ENCODE measurements at regions not wholly inside any gene's neighbourhood (a gene's known extent, or its start where the extent isn't known, plus 50 kb on each side); places are given as distances from the start of the nearest gene placed in this dataset.

DNA sequence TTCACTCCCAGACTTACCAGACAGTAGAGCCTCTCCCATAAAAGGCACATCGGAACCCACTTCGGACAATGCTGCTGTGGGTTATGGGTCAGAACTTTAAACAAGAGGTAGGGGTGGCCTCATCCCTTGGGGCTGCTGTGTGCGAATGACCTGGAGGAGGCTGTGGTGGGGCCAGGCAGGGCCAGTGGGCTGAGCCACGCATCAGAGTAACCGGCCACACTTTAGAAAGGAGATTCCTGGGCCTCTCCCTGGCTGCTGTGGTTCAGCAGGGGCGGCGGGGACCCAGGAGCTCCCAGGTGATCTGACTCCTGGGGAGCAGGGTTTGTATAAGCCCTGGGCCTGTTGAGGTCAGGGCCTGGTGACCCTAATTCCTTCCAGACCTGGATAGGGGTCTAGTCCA lies 110.2 kb upstream of the C1orf174 start:
- Mint-ChIP-seq H3K27me3 (ENCODE audit: low read depth) (no peaks in the 10 kb centered on the region), H3K4me3 (no peak overlapping the region), H3K27ac (no peak overlapping the region), H3K4me1 (ENCODE audit: low read depth) (no peaks in the 10 kb centered on the region), H3K9me3 (peaks cover 7 to 9% of the 10 kb centered on the region in 2 donors), H3K36me3 (ENCODE audit: insufficient read depth in 2 of 2) (peaks cover 6 to 7% of the 10 kb centered on the region in 2 donors)
- no peak for ATAC-seq (replicated peaks in 1 of 2)
- no peak for DNase-seq

DNA sequence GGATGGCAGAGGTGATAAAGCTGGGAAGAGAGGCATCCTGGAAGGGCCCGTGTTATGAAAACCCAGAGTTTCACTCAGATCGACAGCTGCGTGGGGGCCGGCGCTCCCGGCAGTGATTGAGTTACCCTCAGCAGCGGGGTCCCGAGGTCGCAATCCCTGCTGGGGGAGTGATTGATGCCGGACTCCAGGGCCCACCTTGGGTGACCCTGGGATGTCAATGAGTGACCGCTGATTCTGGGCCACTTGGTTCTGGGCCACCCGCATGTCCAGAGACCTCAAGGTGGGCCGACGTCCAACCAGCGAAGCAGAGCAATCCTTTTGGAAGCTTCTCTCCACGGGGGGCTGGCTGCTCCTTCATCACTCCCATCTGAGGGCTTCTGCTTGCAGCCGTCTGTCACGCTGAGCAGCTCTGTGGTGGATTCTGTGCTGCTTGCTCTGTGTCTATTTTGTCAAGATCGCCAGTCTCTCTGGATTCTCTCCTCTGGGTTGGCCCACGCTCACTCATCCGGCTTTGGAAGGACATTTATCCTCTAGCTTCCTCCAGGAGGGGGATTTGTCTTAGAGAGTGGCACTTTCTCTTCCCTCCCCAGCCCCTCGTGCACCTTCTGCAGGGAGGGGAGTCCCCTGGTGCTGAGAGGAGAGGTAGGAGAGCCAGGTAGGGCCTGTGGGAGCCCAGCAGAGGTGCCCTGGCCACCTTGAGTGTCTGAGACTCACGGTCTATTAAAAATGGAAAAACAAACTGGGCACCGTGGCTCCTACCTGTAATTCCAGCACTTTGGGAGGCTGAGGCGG lies 110.9 kb upstream of the C1orf174 start:
- no peak for ATAC-seq (replicated peaks in 1 of 2)
- H3K4me1 Mint-ChIP-seq (ENCODE audit: low read depth), result no peaks in the 10 kb centered on the region
- H3K27me3 Mint-ChIP-seq (ENCODE audit: low read depth), result no peaks in the 10 kb centered on the region
- peaks cover 7 to 9% of the 10 kb centered on the region in 2 donors for H3K9me3 Mint-ChIP-seq
- peaks cover 6 to 7% of the 10 kb centered on the region in 2 donors for H3K36me3 Mint-ChIP-seq (ENCODE audit: insufficient read depth in 2 of 2)
- no peak overlapping the region for H3K4me3 Mint-ChIP-seq
- DNase-seq, result no peak
- no peak overlapping the region for H3K27ac Mint-ChIP-seq

DNA sequence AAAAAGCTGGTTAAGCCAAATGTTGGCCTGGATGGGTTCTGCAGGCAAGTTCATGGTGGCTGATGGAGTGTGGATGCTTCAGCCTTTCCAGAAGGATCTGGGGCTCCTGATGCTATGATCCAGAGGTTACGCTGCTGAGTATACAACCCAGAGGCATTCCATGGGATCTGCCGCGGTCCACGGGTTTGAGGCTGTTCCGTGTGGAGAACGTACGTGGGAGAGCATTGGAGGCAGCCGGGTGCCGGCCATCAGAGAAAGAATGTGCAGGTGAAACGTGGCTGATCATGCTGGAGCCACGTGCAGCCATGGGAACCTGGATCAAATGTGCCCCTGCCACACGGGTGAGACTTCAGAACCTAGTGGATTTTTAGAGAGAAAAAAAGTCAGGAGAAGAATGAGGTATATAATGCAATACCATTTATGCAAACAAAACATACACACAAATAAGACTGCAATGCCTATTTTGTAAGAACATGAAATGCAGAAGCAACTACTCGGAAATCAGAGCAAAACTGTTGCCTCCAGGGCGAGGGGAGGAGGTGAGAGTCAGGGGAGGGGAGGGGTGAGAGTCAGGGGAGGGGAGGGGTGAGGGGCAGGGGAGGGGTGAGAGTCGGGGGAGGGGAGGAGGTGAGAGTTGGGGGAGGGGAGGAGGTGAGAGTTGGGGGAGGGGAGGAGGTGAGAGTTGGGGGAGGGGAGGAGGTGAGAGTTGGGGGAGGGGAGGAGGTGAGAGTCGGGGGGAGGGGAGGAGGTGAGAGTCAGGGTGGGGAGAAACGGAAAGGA lies 116.5 kb upstream of the C1orf174 start:
- Mint-ChIP-seq H3K36me3 (ENCODE audit: insufficient read depth in 2 of 2) (no peaks in the 10 kb centered on the region), H3K27ac (no peak overlapping the region), H3K9me3 (no peaks in the 10 kb centered on the region), H3K27me3 (ENCODE audit: low read depth) (no peaks in the 10 kb centered on the region), H3K4me1 (ENCODE audit: low read depth) (no peaks in the 10 kb centered on the region), H3K4me3 (no peak overlapping the region)
- ATAC-seq (replicated peaks in 1 of 2), result no peak
- no peak for DNase-seq

DNA sequence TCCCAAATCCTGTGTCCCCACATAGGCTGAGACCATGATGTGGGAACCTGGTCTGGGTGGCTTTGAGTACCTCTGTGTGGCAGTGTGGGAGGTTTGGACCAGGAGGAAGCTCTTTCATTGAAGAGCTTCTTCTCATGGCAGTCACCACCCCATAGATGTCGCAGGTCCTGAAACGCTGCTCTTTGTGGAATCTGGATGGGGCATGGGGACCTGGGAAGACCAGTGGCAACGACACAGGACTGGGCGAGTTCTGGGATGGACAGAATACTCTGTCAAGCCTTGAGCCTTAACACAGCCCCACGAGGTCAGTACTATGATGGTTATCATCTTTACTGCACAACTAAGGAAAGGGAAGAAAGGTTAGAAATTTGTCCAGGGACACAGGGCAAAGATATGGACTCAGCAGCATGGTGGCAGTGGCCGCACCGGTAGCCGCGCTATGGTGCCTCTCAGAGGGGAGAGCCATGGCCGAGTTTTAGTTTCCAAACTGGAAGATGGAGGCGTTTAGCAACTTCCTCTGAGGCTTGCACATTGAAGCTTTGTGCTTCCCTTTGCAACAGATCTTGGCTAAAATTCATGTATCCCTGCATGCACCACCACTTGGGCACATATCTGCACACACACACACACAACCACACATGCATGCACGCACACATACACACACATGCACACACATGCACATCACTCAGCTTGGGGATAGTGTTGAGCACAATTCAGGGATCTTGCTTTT lies 117.7 kb upstream of the C1orf174 start:
- Mint-ChIP-seq H3K4me1 (ENCODE audit: low read depth) (no peaks in the 10 kb centered on the region), H3K36me3 (ENCODE audit: insufficient read depth in 2 of 2) (no peaks in the 10 kb centered on the region), H3K27me3 (ENCODE audit: low read depth) (no peaks in the 10 kb centered on the region), H3K9me3 (no peaks in the 10 kb centered on the region), H3K4me3 (no peak overlapping the region), H3K27ac (no peak overlapping the region)
- ATAC-seq (replicated peaks in 1 of 2) (no peak), DNase-seq (no peak)

DNA sequence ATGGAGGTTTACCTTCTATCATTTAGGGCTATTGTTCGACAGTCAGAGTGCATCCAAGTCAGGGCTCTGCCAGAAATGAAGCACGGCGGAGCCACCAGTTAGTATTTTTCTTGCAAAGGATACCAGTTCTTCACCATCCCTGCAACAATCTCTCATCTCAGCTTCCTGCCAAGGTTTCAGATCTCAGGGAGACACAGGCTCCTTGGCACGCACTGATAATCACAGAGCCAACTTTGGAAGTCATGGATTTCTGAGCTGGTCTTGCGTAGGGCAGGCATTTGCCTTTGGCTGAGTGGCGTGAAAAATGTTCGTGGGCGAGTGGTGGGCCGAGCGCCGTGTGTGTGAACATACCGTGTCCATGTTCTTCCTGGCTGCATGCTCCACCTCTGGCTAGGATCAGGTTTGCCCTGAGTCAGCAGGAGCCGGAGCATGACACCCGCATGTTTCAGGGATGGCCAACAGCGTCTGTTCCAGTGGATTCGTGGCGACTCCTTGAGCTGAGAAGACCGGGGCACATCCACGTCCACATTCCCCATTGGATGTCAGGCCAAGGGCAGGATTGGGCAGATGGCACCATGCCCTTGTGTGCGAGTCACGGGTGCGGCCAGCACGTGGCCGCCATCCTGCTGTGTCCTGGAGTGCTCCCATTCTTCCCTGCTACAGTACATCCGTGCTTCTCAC lies 118.5 kb upstream of the C1orf174 start:
- Mint-ChIP-seq H3K27me3 (ENCODE audit: low read depth) (no peaks in the 10 kb centered on the region), H3K9me3 (no peaks in the 10 kb centered on the region), H3K4me3 (no peak overlapping the region), H3K36me3 (ENCODE audit: insufficient read depth in 2 of 2) (no peaks in the 10 kb centered on the region), H3K27ac (no peak overlapping the region), H3K4me1 (ENCODE audit: low read depth) (no peaks in the 10 kb centered on the region)
- ATAC-seq (replicated peaks in 1 of 2) (no peak), DNase-seq (no peak)

DNA sequence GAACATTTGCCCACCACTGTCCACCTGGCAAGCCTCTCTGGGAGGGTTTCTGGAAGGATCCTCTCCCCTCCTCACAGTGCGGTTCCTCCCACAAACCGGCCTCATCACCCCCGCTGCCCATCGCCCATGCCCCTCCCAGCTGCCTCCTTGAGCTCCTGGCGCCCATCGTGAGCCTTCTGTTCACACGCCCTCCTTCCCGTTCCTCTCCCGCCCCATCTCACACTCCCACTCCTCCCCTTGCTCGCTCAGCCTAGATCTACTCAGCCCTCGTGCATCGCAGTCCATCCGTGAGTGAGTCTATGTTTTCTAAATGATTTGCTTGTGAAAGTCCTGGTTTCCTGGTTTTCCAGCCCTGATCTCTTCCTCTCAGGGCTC lies 119.1 kb upstream of the C1orf174 start:
- H3K36me3 Mint-ChIP-seq (ENCODE audit: insufficient read depth in 2 of 2), result no peaks in the 10 kb centered on the region
- no peaks in the 10 kb centered on the region for H3K4me1 Mint-ChIP-seq (ENCODE audit: low read depth)
- H3K27me3 Mint-ChIP-seq (ENCODE audit: low read depth), result no peaks in the 10 kb centered on the region
- no peak overlapping the region for H3K27ac Mint-ChIP-seq
- DNase-seq, result no peak
- H3K9me3 Mint-ChIP-seq, result no peaks in the 10 kb centered on the region
- no peak for ATAC-seq (replicated peaks in 1 of 2)
- no peak overlapping the region for H3K4me3 Mint-ChIP-seq

DNA sequence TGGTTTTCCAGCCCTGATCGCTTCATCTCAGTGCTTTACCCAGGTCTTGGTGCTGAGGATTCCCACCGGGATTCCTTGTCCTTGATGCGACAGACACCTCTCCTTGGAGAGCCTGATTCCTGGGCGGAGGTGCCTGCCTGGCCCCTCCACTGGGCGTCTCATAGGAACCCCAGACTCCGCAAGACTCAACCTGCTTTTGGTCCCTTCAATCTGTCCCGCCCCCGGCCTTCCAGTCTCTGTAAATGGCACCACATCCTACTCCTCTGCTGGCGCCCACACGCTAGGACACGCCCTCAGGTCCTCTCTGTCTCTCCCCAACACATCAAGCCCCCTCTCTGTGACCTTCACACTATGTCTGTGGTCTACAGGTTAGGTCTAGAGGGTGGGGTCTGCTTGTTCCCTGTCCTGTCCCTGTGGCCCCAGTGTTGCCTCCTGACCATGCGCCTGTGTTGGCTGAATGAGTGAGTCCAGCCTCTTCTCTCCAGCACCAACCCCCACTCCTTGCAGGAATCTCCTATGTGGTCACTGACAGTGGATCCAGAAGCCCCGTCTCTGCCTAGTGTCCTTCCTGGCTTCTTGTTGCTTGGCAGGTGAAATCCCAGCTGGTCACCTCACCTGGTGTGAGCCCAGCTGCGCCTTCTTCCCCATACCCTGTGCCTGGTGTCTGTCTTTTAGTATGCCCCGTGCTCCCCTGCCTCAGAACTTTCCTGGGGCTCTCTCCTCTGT lies 119.7 kb upstream of the C1orf174 start:
- Mint-ChIP-seq H3K4me1 (ENCODE audit: low read depth) (no peaks in the 10 kb centered on the region), H3K9me3 (no peaks in the 10 kb centered on the region), H3K27ac (no peak overlapping the region), H3K36me3 (ENCODE audit: insufficient read depth in 2 of 2) (no peaks in the 10 kb centered on the region), H3K4me3 (no peak overlapping the region), H3K27me3 (ENCODE audit: low read depth) (no peaks in the 10 kb centered on the region)
- ATAC-seq (replicated peaks in 1 of 2) (no peak), DNase-seq (no peak)

DNA sequence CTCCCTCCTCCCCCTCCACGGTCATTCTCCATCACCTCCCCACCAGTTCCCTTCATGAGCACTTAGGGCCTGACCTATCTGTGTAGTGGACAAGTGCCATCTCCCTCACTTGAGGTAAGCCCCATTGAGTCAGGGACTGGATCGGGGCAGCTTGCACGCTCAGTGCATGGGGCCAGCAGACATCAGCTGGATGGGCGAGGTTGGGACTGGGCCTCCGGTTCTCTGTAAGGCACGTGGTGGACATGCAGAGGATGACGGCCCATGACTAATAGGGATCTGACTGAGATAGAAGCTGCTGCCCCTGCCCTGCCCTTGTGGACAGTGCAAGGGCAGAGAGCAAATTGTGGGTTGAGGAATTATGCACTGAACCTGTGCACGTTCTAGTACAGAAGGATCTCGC lies 120.4 kb upstream of the C1orf174 start:
- H3K36me3 Mint-ChIP-seq (ENCODE audit: insufficient read depth in 2 of 2), result no peaks in the 10 kb centered on the region
- H3K4me3 Mint-ChIP-seq, result no peak overlapping the region
- ATAC-seq (replicated peaks in 1 of 2), result no peak
- no peak overlapping the region for H3K27ac Mint-ChIP-seq
- no peaks in the 10 kb centered on the region for H3K27me3 Mint-ChIP-seq (ENCODE audit: low read depth)
- H3K9me3 Mint-ChIP-seq, result no peaks in the 10 kb centered on the region
- no peak for DNase-seq
- H3K4me1 Mint-ChIP-seq (ENCODE audit: low read depth), result no peaks in the 10 kb centered on the region

DNA sequence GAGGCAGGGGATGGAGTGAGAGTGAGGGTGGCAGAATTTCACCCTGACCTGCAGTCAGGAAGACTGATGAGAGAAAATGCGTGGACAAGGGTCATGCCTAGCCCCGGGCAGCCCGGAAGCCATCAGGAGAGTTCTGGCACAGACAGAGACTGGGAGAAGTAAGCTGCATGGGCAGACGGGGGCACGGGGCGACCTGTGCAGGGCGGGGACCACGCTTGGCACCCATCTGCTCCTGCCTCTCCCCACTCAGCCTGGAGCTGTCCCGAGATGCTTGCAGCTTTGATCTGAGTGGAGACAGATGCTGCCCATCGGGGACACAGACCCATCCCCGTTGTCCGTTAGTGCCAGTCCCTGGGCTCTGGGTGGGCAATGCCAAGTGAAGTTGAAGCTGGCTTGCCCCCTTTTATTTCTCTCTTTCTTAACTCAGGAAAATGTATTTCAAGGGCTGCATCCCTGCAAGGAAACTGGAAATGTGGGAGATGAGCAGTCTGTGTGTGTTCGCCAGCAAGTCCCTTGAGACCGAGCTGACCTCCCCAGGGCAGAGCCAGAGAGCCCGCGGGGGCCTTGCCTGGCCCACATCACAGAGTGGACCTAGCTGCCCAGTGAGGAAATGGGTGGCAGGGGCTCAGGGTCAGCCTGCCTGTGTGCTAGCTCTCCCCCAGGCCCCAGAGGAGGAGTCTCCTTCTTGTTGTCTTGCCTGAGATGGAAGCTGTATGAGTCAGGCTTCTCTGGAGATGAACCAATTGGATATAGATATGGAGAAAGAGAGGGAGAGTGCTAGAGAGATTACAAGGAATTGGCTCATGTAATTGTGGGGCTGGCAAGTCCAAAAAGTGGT lies 121.3 kb upstream of the C1orf174 start:
- Mint-ChIP-seq H3K9me3 (no peaks in the 10 kb centered on the region), H3K27me3 (ENCODE audit: low read depth) (no peaks in the 10 kb centered on the region), H3K4me3 (no peak overlapping the region), H3K4me1 (ENCODE audit: low read depth) (no peaks in the 10 kb centered on the region), H3K27ac (no peak overlapping the region), H3K36me3 (ENCODE audit: insufficient read depth in 2 of 2) (no peaks in the 10 kb centered on the region)
- DNase-seq (no peak), ATAC-seq (replicated peaks in 1 of 2) (no peak)

DNA sequence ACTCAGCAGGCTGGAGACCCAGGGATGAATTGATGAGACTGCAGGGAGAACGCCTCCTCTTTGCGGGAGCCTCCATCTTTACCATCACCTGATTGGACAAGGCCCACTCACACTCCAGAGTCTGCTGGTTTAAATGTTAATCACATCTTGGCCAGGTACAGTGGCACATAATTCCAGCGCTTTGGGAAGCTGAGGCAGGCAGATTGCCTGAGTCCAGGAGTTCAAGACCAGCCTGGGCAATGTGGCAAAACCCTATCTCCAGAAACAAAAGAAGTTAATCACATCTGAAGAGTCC lies 121.8 kb upstream of the C1orf174 start:
- Mint-ChIP-seq H3K4me3 (no peak overlapping the region), H3K9me3 (no peaks in the 10 kb centered on the region), H3K36me3 (ENCODE audit: insufficient read depth in 2 of 2) (no peaks in the 10 kb centered on the region), H3K27me3 (ENCODE audit: low read depth) (no peaks in the 10 kb centered on the region), H3K4me1 (ENCODE audit: low read depth) (no peaks in the 10 kb centered on the region), H3K27ac (no peak overlapping the region)
- no peak for ATAC-seq (replicated peaks in 1 of 2)
- no peak for DNase-seq

DNA sequence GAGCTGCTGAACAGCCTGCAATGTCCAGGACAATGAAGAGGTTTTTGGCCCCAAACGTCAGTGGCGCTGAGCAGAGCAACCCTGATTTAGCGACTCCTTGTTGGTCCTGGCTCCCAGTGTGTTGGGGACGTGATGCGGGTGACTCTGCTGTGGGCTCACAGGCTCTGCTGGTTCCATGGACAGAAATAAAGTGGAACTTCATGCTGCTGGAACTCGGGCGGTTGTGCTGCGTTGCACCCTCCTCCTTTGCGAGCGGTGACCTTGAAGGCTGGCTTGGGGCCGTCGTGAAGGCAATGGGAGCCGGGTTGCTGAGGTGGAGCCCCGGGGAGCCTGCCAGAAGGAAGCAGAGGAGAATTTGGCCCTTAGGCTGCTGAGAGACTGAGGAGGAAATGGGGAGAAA lies 122.6 kb upstream of the C1orf174 start:
- no peaks in the 10 kb centered on the region for H3K36me3 Mint-ChIP-seq (ENCODE audit: insufficient read depth in 2 of 2)
- H3K4me1 Mint-ChIP-seq (ENCODE audit: low read depth), result no peaks in the 10 kb centered on the region
- no peak overlapping the region for H3K4me3 Mint-ChIP-seq
- ATAC-seq (replicated peaks in 1 of 2), result no peak
- no peaks in the 10 kb centered on the region for H3K27me3 Mint-ChIP-seq (ENCODE audit: low read depth)
- H3K27ac Mint-ChIP-seq, result no peak overlapping the region
- no peak for DNase-seq
- no peaks in the 10 kb centered on the region for H3K9me3 Mint-ChIP-seq

DNA sequence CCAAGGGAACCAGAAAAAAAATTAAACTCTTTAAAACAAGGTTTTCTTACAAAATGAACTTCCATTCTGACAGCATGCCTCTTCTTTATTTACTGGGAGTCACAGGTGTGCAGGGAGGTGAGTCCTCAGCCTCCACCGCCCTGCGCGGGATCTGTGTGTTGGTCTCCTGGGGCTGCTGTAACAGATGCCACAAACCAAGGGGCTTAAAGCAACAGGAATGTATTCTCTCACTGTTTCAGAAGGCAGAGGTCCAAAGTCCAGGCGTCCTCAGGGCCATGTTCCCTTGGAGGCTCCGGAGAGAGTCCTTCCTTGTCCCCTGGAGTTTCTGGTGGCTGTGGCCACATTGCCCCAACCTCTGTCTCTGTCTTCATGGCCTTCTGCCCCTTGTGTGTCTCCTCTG lies 123.6 kb upstream of the C1orf174 start:
- H3K36me3 Mint-ChIP-seq (ENCODE audit: insufficient read depth in 2 of 2), result no peaks in the 10 kb centered on the region

More for the DNA sequence above, 123.6 kb upstream of the C1orf174 start:
- DNase-seq, result no peak
- no peaks in the 10 kb centered on the region for H3K27me3 Mint-ChIP-seq (ENCODE audit: low read depth)
- H3K4me1 Mint-ChIP-seq (ENCODE audit: low read depth), result no peaks in the 10 kb centered on the region
- no peak overlapping the region for H3K4me3 Mint-ChIP-seq
- H3K27ac Mint-ChIP-seq, result no peak overlapping the region
- ATAC-seq (replicated peaks in 1 of 2), result no peak
- H3K9me3 Mint-ChIP-seq, result no peaks in the 10 kb centered on the region

All from activated T-cell treated with anti-CD3 and anti-CD28 coated beads, Interleukin-2, amount 50 U/mL, for 72 hours (primary cell).